ENCODE measurements at regions not wholly inside any gene's neighbourhood (a gene's known extent, or its start where the extent isn't known, plus 50 kb on each side); places are given as distances from the start of the nearest gene placed in this dataset.
"Not testable (repeated sequence)": the region's sequence is repeated elsewhere in the genome, so short reads cannot be mapped to it uniquely, and the experiment has no call there.

GRCh38 chr17:13659051-13659450 lies 57.3 kb upstream of the HS3ST3A1 start:
- DNase-seq; H3K4me3 Mint-ChIP-seq; H3K27ac Mint-ChIP-seq; H3K4me1 Mint-ChIP-seq; ATAC-seq (ENCODE audit: low read depth in 2 of 2); H3K36me3 Mint-ChIP-seq: not testable (repeated sequence)
- Mint-ChIP-seq H3K27me3 (peaks cover 0 to 24% (median 9%) of the 10 kb centered on the region in 3 donors), H3K9me3 (peaks cover 0 to 14% (median 3%) of the 10 kb centered on the region in 7 donors)

- DNase-seq: no peak
- H3K36me3 Mint-ChIP-seq: peaks cover 8 to 13% of the 10 kb centered on the region in 2 donors
- no peak overlapping the region for H3K27ac Mint-ChIP-seq
Measured at GRCh38 chr17:13665872-13666635, 64.3 kb upstream of the HS3ST3A1 start.

GRCh38 chr17:13671341-13671740 lies 69.6 kb upstream of the HS3ST3A1 start:
- H3K4me3 Mint-ChIP-seq: no peak overlapping the region
- H3K9me3 Mint-ChIP-seq: peaks cover 11 to 47% (median 31%) of the 10 kb centered on the region in 7 donors
- DNase-seq (no peak), ATAC-seq (ENCODE audit: low read depth in 2 of 2) (no peak)
- no peaks in the 10 kb centered on the region for H3K4me1 Mint-ChIP-seq
- no peak overlapping the region for H3K27ac Mint-ChIP-seq
- H3K27me3 Mint-ChIP-seq: peaks cover 0 to 40% (median 19%) of the 10 kb centered on the region in 3 donors
- peaks cover 8 to 13% of the 10 kb centered on the region in 2 donors for H3K36me3 Mint-ChIP-seq

More at GRCh38 chr17:13665872-13666635, 64.3 kb upstream of the HS3ST3A1 start:
- Mint-ChIP-seq H3K4me3 (no peak overlapping the region), H3K9me3 (peaks cover 11 to 36% (median 28%) of the 10 kb centered on the region in 7 donors), H3K4me1 (no peaks in the 10 kb centered on the region), H3K27me3 (peaks cover 9 to 16% (median 13%) of the 10 kb centered on the region in 3 donors)
- ATAC-seq (ENCODE audit: low read depth in 2 of 2): no peak

- Mint-ChIP-seq H3K36me3 (peaks cover 8 to 13% of the 10 kb centered on the region in 2 donors), H3K27ac (no peak overlapping the region), H3K4me1 (no peaks in the 10 kb centered on the region), H3K27me3 (peaks cover 0 to 40% (median 19%) of the 10 kb centered on the region in 3 donors), H3K4me3 (no peak overlapping the region), H3K9me3 (peaks cover 11 to 47% (median 31%) of the 10 kb centered on the region in 7 donors)
- DNase-seq (no peak), ATAC-seq (ENCODE audit: low read depth in 2 of 2) (no peak)
Measured at GRCh38 chr17:13671771-13672170, 70.0 kb upstream of the HS3ST3A1 start.

GRCh38 chr17:13678361-13678760 lies 76.6 kb upstream of the HS3ST3A1 start:
- no peaks in the 10 kb centered on the region for H3K36me3 Mint-ChIP-seq
- DNase-seq (no peak), ATAC-seq (ENCODE audit: low read depth in 2 of 2) (no peak)
- H3K4me3 Mint-ChIP-seq: no peak overlapping the region
- H3K9me3 Mint-ChIP-seq: peaks cover 0 to 5% (median under 1%) of the 10 kb centered on the region in 7 donors
- H3K4me1 Mint-ChIP-seq: no peaks in the 10 kb centered on the region
- H3K27ac Mint-ChIP-seq: no peak overlapping the region
- peaks cover 0 to 35% (median 4%) of the 10 kb centered on the region in 3 donors for H3K27me3 Mint-ChIP-seq

- no peak for ATAC-seq (ENCODE audit: low read depth in 2 of 2)
- DNase-seq: no peak
- H3K27me3 Mint-ChIP-seq: peaks cover 0 to 39% (median 4%) of the 10 kb centered on the region in 3 donors
- H3K36me3 Mint-ChIP-seq: no peaks in the 10 kb centered on the region
- no peak overlapping the region for H3K27ac Mint-ChIP-seq
- peaks cover 0 to 6% (median 0%) of the 10 kb centered on the region in 7 donors for H3K9me3 Mint-ChIP-seq
- no peaks in the 10 kb centered on the region for H3K4me1 Mint-ChIP-seq
- no peak overlapping the region for H3K4me3 Mint-ChIP-seq
Measured at GRCh38 chr17:13678841-13679240, 77.1 kb upstream of the HS3ST3A1 start.

GRCh38 chr17:13688716-13689115 lies 87.0 kb upstream of the HS3ST3A1 start:
- Mint-ChIP-seq H3K9me3 (peaks cover 0 to 24% (median 8%) of the 10 kb centered on the region in 7 donors), H3K27ac (no peak overlapping the region)
- ATAC-seq (ENCODE audit: low read depth in 2 of 2): no peak

GRCh38 chr17:13690806-13691205 lies 89.1 kb upstream of the HS3ST3A1 start:
- Mint-ChIP-seq H3K27me3 (peaks cover under 1 to 13% (median 11%) of the 10 kb centered on the region in 3 donors), H3K36me3 (no peaks in the 10 kb centered on the region), H3K4me1 (no peaks in the 10 kb centered on the region), H3K9me3 (peaks cover 0 to 15% (median 8%) of the 10 kb centered on the region in 7 donors), H3K27ac (no peak overlapping the region), H3K4me3 (no peak overlapping the region)
- DNase-seq (no peak), ATAC-seq (ENCODE audit: low read depth in 2 of 2) (no peak)

More at GRCh38 chr17:13688716-13689115, 87.0 kb upstream of the HS3ST3A1 start:
- no peaks in the 10 kb centered on the region for H3K4me1 Mint-ChIP-seq
- no peak overlapping the region for H3K4me3 Mint-ChIP-seq
- no peak for DNase-seq
- H3K36me3 Mint-ChIP-seq: no peaks in the 10 kb centered on the region
- H3K27me3 Mint-ChIP-seq: peaks cover 0 to 15% (median 11%) of the 10 kb centered on the region in 3 donors

GRCh38 chr17:13694934-13695333 lies 93.2 kb upstream of the HS3ST3A1 start:
- no peaks in the 10 kb centered on the region for H3K36me3 Mint-ChIP-seq
- no peak overlapping the region for H3K27ac Mint-ChIP-seq
- no peaks in the 10 kb centered on the region for H3K4me1 Mint-ChIP-seq
- DNase-seq (no peak), ATAC-seq (ENCODE audit: low read depth in 2 of 2) (no peak)
- H3K9me3 Mint-ChIP-seq: peaks cover 0 to 46% (median 22%) of the 10 kb centered on the region in 7 donors
- H3K27me3 Mint-ChIP-seq: peaks cover 17 to 32% (median 25%) of the 10 kb centered on the region in 3 donors
- no peak overlapping the region for H3K4me3 Mint-ChIP-seq

GRCh38 chr17:13698832-13699231 lies 97.1 kb upstream of the HS3ST3A1 start:
- Mint-ChIP-seq H3K27me3 (peaks cover 30 to 43% (median 31%) of the 10 kb centered on the region in 3 donors), H3K9me3 (peaks cover 5 to 39% (median 16%) of the 10 kb centered on the region in 7 donors), H3K27ac (no peak overlapping the region), H3K36me3 (no peaks in the 10 kb centered on the region), H3K4me3 (no peak overlapping the region), H3K4me1 (peaks cover 0 to 6% (median 5%) of the 10 kb centered on the region in 3 donors)
- ATAC-seq (ENCODE audit: low read depth in 2 of 2): no peak
- no peak for DNase-seq

- H3K4me3 Mint-ChIP-seq: no peak overlapping the region
Measured at GRCh38 chr17:13699261-13699660, 97.5 kb upstream of the HS3ST3A1 start.

GRCh38 chr17:13702266-13702665 lies 100.5 kb upstream of the HS3ST3A1 start:
- H3K27ac Mint-ChIP-seq: no peak overlapping the region
- H3K36me3 Mint-ChIP-seq: no peaks in the 10 kb centered on the region
- peaks cover 0 to 6% (median 5%) of the 10 kb centered on the region in 3 donors for H3K4me1 Mint-ChIP-seq
- DNase-seq: no peak
- no peak overlapping the region for H3K4me3 Mint-ChIP-seq
- peaks cover 5 to 27% (median 14%) of the 10 kb centered on the region in 7 donors for H3K9me3 Mint-ChIP-seq
- H3K27me3 Mint-ChIP-seq: peaks cover 19 to 43% (median 30%) of the 10 kb centered on the region in 3 donors
- no peak for ATAC-seq (ENCODE audit: low read depth in 2 of 2)

More at GRCh38 chr17:13699261-13699660, 97.5 kb upstream of the HS3ST3A1 start:
- Mint-ChIP-seq H3K27ac (no peak overlapping the region), H3K27me3 (peaks cover 31 to 43% (median 31%) of the 10 kb centered on the region in 3 donors), H3K36me3 (no peaks in the 10 kb centered on the region), H3K9me3 (peaks cover 5 to 39% (median 16%) of the 10 kb centered on the region in 7 donors), H3K4me1 (peaks cover 0 to 6% (median 5%) of the 10 kb centered on the region in 3 donors)
- DNase-seq: no peak
- no peak for ATAC-seq (ENCODE audit: low read depth in 2 of 2)

GRCh38 chr17:13704333-13704732 lies 102.6 kb upstream of the HS3ST3A1 start:
- no peak for DNase-seq
- Mint-ChIP-seq H3K4me3 (peak overlapping the region in 1 of 8 donors; percentile 51), H3K9me3 (peaks cover 0 to 8% (median 3%) of the 10 kb centered on the region in 7 donors), H3K4me1 (peaks cover 0 to 6% (median 5%) of the 10 kb centered on the region in 3 donors), H3K36me3 (no peaks in the 10 kb centered on the region), H3K27me3 (peaks cover 19 to 27% (median 25%) of the 10 kb centered on the region in 3 donors), H3K27ac (no peak overlapping the region)
- no peak for ATAC-seq (ENCODE audit: low read depth in 2 of 2)

- H3K4me1 Mint-ChIP-seq: peaks cover 0 to 6% (median 5%) of the 10 kb centered on the region in 3 donors
- no peaks in the 10 kb centered on the region for H3K36me3 Mint-ChIP-seq
- peaks cover 0 to 5% (median 0%) of the 10 kb centered on the region in 7 donors for H3K9me3 Mint-ChIP-seq
- DNase-seq: no peak
- ATAC-seq (ENCODE audit: low read depth in 2 of 2): no peak
- peaks cover 11 to 20% (median 18%) of the 10 kb centered on the region in 3 donors for H3K27me3 Mint-ChIP-seq
- no peak overlapping the region for H3K27ac Mint-ChIP-seq
- H3K4me3 Mint-ChIP-seq: no peak overlapping the region
Measured at GRCh38 chr17:13705221-13705620, 103.5 kb upstream of the HS3ST3A1 start.

All from naive B cell (primary cell).